ENCODE measurements at regions not wholly inside any gene's neighbourhood (a gene's known extent, or its start where the extent isn't known, plus 50 kb on each side); places are given as distances from the start of the nearest gene placed in this dataset.
"Not testable (repeated sequence)": the region's sequence is repeated elsewhere in the genome, so short reads cannot be mapped to it uniquely, and the experiment has no call there.

- no peak for TF ChIP-seq CTCF (IDR thresholded peaks at IDR 0.05)
- Histone ChIP-seq H3K4me1 (ENCODE audit: control insufficient read depth in 1 of 2, insufficient read depth in 2 of 2, low read length in 2 of 2) (peaks cover 0 to 6% of the 10 kb centered on the region in 2 donors), H2AFZ (ENCODE audit: insufficient read depth, low read depth, low read length, poor library complexity, severe bottlenecking) (no peak overlapping the region), H3K4me3 (replicated peaks in 1 of 3; ENCODE audit: low read depth in 2 of 3, low read length in 3 of 3) (no peak overlapping the region), H4K20me1 (ENCODE audit: insufficient read depth, low read length) (no peaks in the 10 kb centered on the region), H3K27ac (ENCODE audit: low read depth in 1 of 2, low read length in 2 of 2) (no peak overlapping the region), H3K79me2 (ENCODE audit: insufficient read depth, low read length) (no peaks in the 10 kb centered on the region), H3K9me3 (replicated peaks in 1 of 2; ENCODE audit: control insufficient read depth in 1 of 2, insufficient read depth in 1 of 2, low read length in 2 of 2) (peaks cover 15 to 18% of the 10 kb centered on the region in 2 donors), H3K36me3 (replicated peaks in 1 of 2; ENCODE audit: control insufficient read depth in 1 of 2, insufficient read depth in 2 of 2, low read length in 2 of 2) (no peaks in the 10 kb centered on the region), H3K27me3 (ENCODE audit: control insufficient read depth in 2 of 2, insufficient read depth in 2 of 2, low read length in 2 of 2) (no peaks in the 10 kb centered on the region), H3K9ac (ENCODE audit: insufficient read depth, low read length, poor library complexity, severe bottlenecking) (no peak overlapping the region), H3K4me2 (replicated peaks; ENCODE audit: extremely low read depth, low read length, poor library complexity, severe bottlenecking) (no peak overlapping the region)
- peaks cover 7% of the 10 kb centered on the region for H3K4me1 Mint-ChIP-seq
- no peaks in the 10 kb centered on the region for H3K36me3 Mint-ChIP-seq
- peaks cover 13 to 24% (median 21%) of the 10 kb centered on the region in 7 donors for H3K9me3 Mint-ChIP-seq
- no peak overlapping the region for H3K27ac Mint-ChIP-seq
- H3K4me3 Mint-ChIP-seq = no peak overlapping the region
- 100% methylated on average over 1 of the region's 9 CpGs for WGBS (ENCODE audit: insufficient coverage)
- DNase-seq = no peak
- H3K27me3 Mint-ChIP-seq (ENCODE audit: low read depth in 3 of 3) = peaks cover 0 to 2% (median 2%) of the 10 kb centered on the region in 3 donors
- intact Hi-C loops (cut with micrococcal nuclease) = no loop called here
Observed at GRCh38 chr2:62321380-62322289, 125.7 kb downstream of the B3GNT2 start.

- peaks cover 0 to 5% (median 2%) of the 10 kb centered on the region in 3 donors for H3K27me3 Mint-ChIP-seq (ENCODE audit: low read depth in 3 of 3)
- H3K4me2 ChIP-seq (replicated peaks; ENCODE audit: extremely low read depth, low read length, poor library complexity, severe bottlenecking) = no peak overlapping the region
- H3K36me3 ChIP-seq (replicated peaks in 1 of 2; ENCODE audit: control insufficient read depth in 1 of 2, insufficient read depth in 2 of 2, low read length in 2 of 2) = no peaks in the 10 kb centered on the region
- H3K27me3 ChIP-seq (ENCODE audit: control insufficient read depth in 2 of 2, insufficient read depth in 2 of 2, low read length in 2 of 2) = no peaks in the 10 kb centered on the region
- peaks cover 12 to 15% of the 10 kb centered on the region in 2 donors for H3K9me3 ChIP-seq (replicated peaks in 1 of 2; ENCODE audit: control insufficient read depth in 1 of 2, insufficient read depth in 1 of 2, low read length in 2 of 2)
- H3K27ac ChIP-seq (ENCODE audit: low read depth in 1 of 2, low read length in 2 of 2) = no peak overlapping the region
- TF ChIP-seq CTCF (IDR thresholded peaks at IDR 0.05) = no peak
- H2AFZ ChIP-seq (ENCODE audit: insufficient read depth, low read depth, low read length, poor library complexity, severe bottlenecking) = no peak overlapping the region
- 95% methylated on average over 4 of the region's 6 CpGs for WGBS (ENCODE audit: insufficient coverage)
- no peak overlapping the region for H3K4me3 ChIP-seq (replicated peaks in 1 of 3; ENCODE audit: low read depth in 2 of 3, low read length in 3 of 3)
- no peaks in the 10 kb centered on the region for H4K20me1 ChIP-seq (ENCODE audit: insufficient read depth, low read length)
- H3K4me3 Mint-ChIP-seq = no peak overlapping the region
- H3K9me3 Mint-ChIP-seq = peaks cover 10 to 19% (median 17%) of the 10 kb centered on the region in 7 donors
- intact Hi-C loops (cut with micrococcal nuclease) = no loop called here
- H3K9ac ChIP-seq (ENCODE audit: insufficient read depth, low read length, poor library complexity, severe bottlenecking) = no peak overlapping the region
- H3K36me3 Mint-ChIP-seq = no peaks in the 10 kb centered on the region
- no peaks in the 10 kb centered on the region for H3K79me2 ChIP-seq (ENCODE audit: insufficient read depth, low read length)
- H3K27ac Mint-ChIP-seq = no peak overlapping the region
- no peak for DNase-seq
- peaks cover 7% of the 10 kb centered on the region for H3K4me1 Mint-ChIP-seq
- peaks cover 0 to 6% of the 10 kb centered on the region in 2 donors for H3K4me1 ChIP-seq (ENCODE audit: control insufficient read depth in 1 of 2, insufficient read depth in 2 of 2, low read length in 2 of 2)
Observed at GRCh38 chr2:62320657-62321357, 124.9 kb downstream of the B3GNT2 start.

- no CpG with 5 or more reads among the region's 2 CpGs for WGBS (ENCODE audit: insufficient coverage)
- H3K27ac Mint-ChIP-seq = not testable (repeated sequence)
Observed at GRCh38 chr2:62320137-62320536, 124.2 kb downstream of the B3GNT2 start.

More at GRCh38 chr2:62320137-62320536, 124.2 kb downstream of the B3GNT2 start:
- H3K4me2 ChIP-seq (replicated peaks; ENCODE audit: extremely low read depth, low read length, poor library complexity, severe bottlenecking); H3K27me3 Mint-ChIP-seq (ENCODE audit: low read depth in 3 of 3); H3K4me1 Mint-ChIP-seq; H3K4me3 ChIP-seq (replicated peaks in 1 of 3; ENCODE audit: low read depth in 2 of 3, low read length in 3 of 3); H3K79me2 ChIP-seq (ENCODE audit: insufficient read depth, low read length); H2AFZ ChIP-seq (ENCODE audit: insufficient read depth, low read depth, low read length, poor library complexity, severe bottlenecking); intact Hi-C loops (cut with micrococcal nuclease); H3K9me3 ChIP-seq (replicated peaks in 1 of 2; ENCODE audit: control insufficient read depth in 1 of 2, insufficient read depth in 1 of 2, low read length in 2 of 2); H3K4me3 Mint-ChIP-seq; H3K27ac ChIP-seq (ENCODE audit: low read depth in 1 of 2, low read length in 2 of 2); H3K9ac ChIP-seq (ENCODE audit: insufficient read depth, low read length, poor library complexity, severe bottlenecking); H3K36me3 Mint-ChIP-seq; H3K36me3 ChIP-seq (replicated peaks in 1 of 2; ENCODE audit: control insufficient read depth in 1 of 2, insufficient read depth in 2 of 2, low read length in 2 of 2); H4K20me1 ChIP-seq (ENCODE audit: insufficient read depth, low read length); H3K27me3 ChIP-seq (ENCODE audit: control insufficient read depth in 2 of 2, insufficient read depth in 2 of 2, low read length in 2 of 2); DNase-seq; H3K4me1 ChIP-seq (ENCODE audit: control insufficient read depth in 1 of 2, insufficient read depth in 2 of 2, low read length in 2 of 2): not testable (repeated sequence)
- H3K9me3 Mint-ChIP-seq = peaks cover 3 to 13% (median 10%) of the 10 kb centered on the region in 7 donors

Data from CD14-positive monocyte (primary cell).